HFF-Myc (cell line): ENCODE measurements at regions not wholly inside any gene's neighbourhood (a gene's known extent, or its start where the extent isn't known, plus 50 kb on each side); places are given as distances from the start of the nearest gene placed in this dataset.

Experiments used
- DNase-seq: peaks from one replicate; pipeline ENCODE4 v3.0.0-alpha.2; 2011; ENCODE audit warnings: low read depth; ENCODE audit errors: extremely low read depth
- H3K4me3 ChIP-seq: replicated peaks from 2 replicates; pipeline ENCODE4 v1.5.1; 2011; ENCODE audit warnings: low read depth, mild to moderate bottlenecking, control low read depth, low read length
- CTCF ChIP-seq: IDR thresholded peaks from 2 replicates; pipeline ENCODE4 v1.5.1; 2012; ENCODE audit warnings: mild to moderate bottlenecking, low read depth, low read length, control low read depth; ENCODE audit errors: missing control alignments

- no peak overlapping the region for H3K4me3 ChIP-seq
- TF ChIP-seq CTCF = no peak
- DNase-seq = no peak
Measured at GRCh38 chr3:182612332-182612731, 181.0 kb upstream of the ATP11B start.

- DNase-seq = no peak
- no peak for TF ChIP-seq CTCF
- H3K4me3 ChIP-seq = no peak overlapping the region
Measured at GRCh38 chr3:182617500-182617899, 175.8 kb upstream of the ATP11B start.

- DNase-seq = no peak
- no peak overlapping the region for H3K4me3 ChIP-seq
- peak; percentile 25 for TF ChIP-seq CTCF
Measured at GRCh38 chr3:182618085-182618732, 175.1 kb upstream of the ATP11B start.

GRCh38 chr3:182618981-182619591 lies 174.2 kb upstream of the ATP11B start:
- DNase-seq = no peak
- H3K4me3 ChIP-seq = no peak overlapping the region
- no peak for TF ChIP-seq CTCF

- no peak for DNase-seq
- no peak for TF ChIP-seq CTCF
- no peak overlapping the region for H3K4me3 ChIP-seq
Measured at GRCh38 chr3:182620723-182621434, 172.4 kb upstream of the ATP11B start.

GRCh38 chr3:182621435-182622240 lies 171.7 kb upstream of the ATP11B start:
- no peak overlapping the region for H3K4me3 ChIP-seq
- no peak for DNase-seq
- peak; percentile 14 for TF ChIP-seq CTCF
